Smooth muscle cell (in vitro differentiated cells): ENCODE measurements at regions not wholly inside any gene's neighbourhood (a gene's known extent, or its start where the extent isn't known, plus 50 kb on each side); places are given as distances from the start of the nearest gene placed in this dataset.

Source experiments
- DNase-seq: peaks from one replicate; lab custom pipeline; 2025; ENCODE audit not compliant: unreplicated experiment; lab: John Stamatoyannopoulos, UW
- H2AFZ ChIP-seq: fragments of 200-600 bp; sonication (generic); 2 replicates; pipeline ENCODE4 v1.6.0; 2016; ENCODE audit warnings: antibody characterized with exemption, low read depth, mild to moderate bottlenecking
- H3F3A ChIP-seq: fragments of 200-600 bp; sonication (generic); 2 replicates; pipeline ENCODE4 v1.6.0; 2017; ENCODE audit warnings: antibody characterized with exemption, low read depth
- H3K27ac ChIP-seq: fragments of 200-600 bp; sonication (generic); 2 replicates; pipeline ENCODE4 v1.5.1; 2016; ENCODE audit warnings: low read depth, mild to moderate bottlenecking
- H3K27me3 ChIP-seq: fragments of 200-600 bp; sonication (generic); 2 replicates; pipeline ENCODE4 v1.6.1; 2016; ENCODE audit warnings: low read depth, mild to moderate bottlenecking
- H3K36me3 ChIP-seq: fragments of 200-600 bp; sonication (generic); 2 replicates; pipeline ENCODE4 v1.5.1; 2016; ENCODE audit warnings: low read depth
- H3K4me1 ChIP-seq: fragments of 200-600 bp; sonication (generic); 2 replicates; pipeline ENCODE4 v1.5.1; 2016; ENCODE audit warnings: low read depth
- H3K4me2 ChIP-seq: fragments of 200-600 bp; sonication (generic); 2 replicates; pipeline ENCODE4 v1.6.0; 2016; ENCODE audit warnings: mild to moderate bottlenecking
- H3K4me3 ChIP-seq: fragments of 200-600 bp; sonication (generic); 2 replicates; pipeline ENCODE4 v1.5.1; 2016; ENCODE audit warnings: mild to moderate bottlenecking
- H3K79me2 ChIP-seq: fragments of 200-600 bp; sonication (generic); 2 replicates; pipeline ENCODE4 v1.6.0; 2016; ENCODE audit warnings: low read depth, mild to moderate bottlenecking
- H3K9ac ChIP-seq: fragments of 200-600 bp; sonication (generic); 2 replicates; pipeline ENCODE4 v1.6.0; 2016; ENCODE audit warnings: low read depth
- H3K9me3 ChIP-seq: fragments of 200-600 bp; sonication (generic); replicated peaks from 2 replicates; pipeline ENCODE4 v1.5.1; 2016; ENCODE audit warnings: low read depth
- H4K20me1 ChIP-seq: fragments of 200-600 bp; sonication (generic); 2 replicates; pipeline ENCODE4 v1.6.0; 2016; ENCODE audit warnings: low read depth
- CTCF ChIP-seq: fragments of 200-600 bp; sonication (generic); IDR thresholded peaks from 2 replicates; pipeline ENCODE4 v1.5.1; 2017; ENCODE audit warnings: borderline replicate concordance, mild to moderate bottlenecking, antibody characterized with exemption; ENCODE audit not compliant: insufficient read depth, poor library complexity, severe bottlenecking
- WGBS: methylation state at CpG from one replicate; pipeline ENCODE4 v1.1.7; 2016; ENCODE audit warnings: low lambda C conversion rate; 5-methylcytosine and 5-hydroxymethylcytosine counted together

DNA sequence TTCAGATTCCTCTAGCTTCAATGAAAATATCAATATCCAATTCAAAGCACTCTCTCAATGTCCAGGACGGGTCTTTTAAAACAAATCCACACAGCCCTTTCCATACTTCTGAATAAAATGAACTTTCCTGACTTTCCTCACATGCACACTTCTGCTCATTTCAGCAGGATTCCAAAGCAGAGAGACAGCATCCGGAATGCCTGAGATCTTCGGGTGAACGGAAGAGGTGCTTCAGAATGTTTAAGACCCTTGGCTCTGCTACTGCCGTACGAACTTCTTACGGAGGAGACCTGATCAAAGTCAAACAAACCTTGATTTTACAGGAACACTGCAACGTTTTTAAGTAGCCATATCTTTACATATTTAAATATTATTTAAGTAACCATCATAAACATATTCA, 245.7 kb downstream of the PTBP2 start:
- no peak overlapping the region for H3K4me3 ChIP-seq
- no peak overlapping the region for H3K27ac ChIP-seq
- no peaks in the 10 kb centered on the region for H3K4me1 ChIP-seq
- H3K36me3 ChIP-seq = no peaks in the 10 kb centered on the region
- H4K20me1 ChIP-seq = no peaks in the 10 kb centered on the region
- DNase-seq = no peak
- H3K79me2 ChIP-seq = no peaks in the 10 kb centered on the region
- no peak overlapping the region for H2AFZ ChIP-seq
- no peaks in the 10 kb centered on the region for H3K9me3 ChIP-seq
- no peak overlapping the region for H3K9ac ChIP-seq
- peaks cover 5% of the 10 kb centered on the region for H3K27me3 ChIP-seq
- H3K4me2 ChIP-seq = no peak overlapping the region
- WGBS = 88% methylated on average over 8 of the region's 8 CpGs
- no peaks in the 10 kb centered on the region for H3F3A ChIP-seq
- no peak for TF ChIP-seq CTCF

GRCh38 chr1:96968541-96968940, 247.0 kb downstream of the PTBP2 start:
- 78% methylated on average over 7 of the region's 7 CpGs for WGBS
- no peak for DNase-seq
- no peaks in the 10 kb centered on the region for H3K36me3 ChIP-seq
- H3F3A ChIP-seq = no peaks in the 10 kb centered on the region
- no peak overlapping the region for H3K4me3 ChIP-seq
- H2AFZ ChIP-seq = no peak overlapping the region
- no peaks in the 10 kb centered on the region for H4K20me1 ChIP-seq
- H3K4me1 ChIP-seq = no peaks in the 10 kb centered on the region
- no peak for TF ChIP-seq CTCF
- no peak overlapping the region for H3K9ac ChIP-seq
- no peaks in the 10 kb centered on the region for H3K9me3 ChIP-seq
- peaks cover 5% of the 10 kb centered on the region for H3K27me3 ChIP-seq
- H3K27ac ChIP-seq = no peak overlapping the region
- no peaks in the 10 kb centered on the region for H3K79me2 ChIP-seq
- no peak overlapping the region for H3K4me2 ChIP-seq

GRCh38 chr1:96968983-96969382, 247.4 kb downstream of the PTBP2 start:
- DNase-seq = no peak
- H3K27me3 ChIP-seq = peaks cover 5% of the 10 kb centered on the region
- H3K4me1 ChIP-seq = no peaks in the 10 kb centered on the region
- H3K4me3 ChIP-seq = no peak overlapping the region
- no peak overlapping the region for H3K4me2 ChIP-seq
- WGBS = 69% methylated on average over 4 of the region's 4 CpGs
- no peak for TF ChIP-seq CTCF
- H3K9ac ChIP-seq = no peak overlapping the region
- no peaks in the 10 kb centered on the region for H4K20me1 ChIP-seq
- H3K79me2 ChIP-seq = no peaks in the 10 kb centered on the region
- no peak overlapping the region for H3K27ac ChIP-seq
- H3K9me3 ChIP-seq = no peaks in the 10 kb centered on the region
- no peaks in the 10 kb centered on the region for H3F3A ChIP-seq
- H3K36me3 ChIP-seq = no peaks in the 10 kb centered on the region
- no peak overlapping the region for H2AFZ ChIP-seq

- no peak for TF ChIP-seq CTCF
- no peak overlapping the region for H2AFZ ChIP-seq
- no peaks in the 10 kb centered on the region for H4K20me1 ChIP-seq
- H3K9me3 ChIP-seq = no peaks in the 10 kb centered on the region
- no peaks in the 10 kb centered on the region for H3K36me3 ChIP-seq
- H3K4me1 ChIP-seq = no peaks in the 10 kb centered on the region
- peaks cover 5% of the 10 kb centered on the region for H3K27me3 ChIP-seq
- no peak overlapping the region for H3K4me2 ChIP-seq
- 79% methylated on average over 1 of the region's 1 CpG for WGBS
- no peak overlapping the region for H3K27ac ChIP-seq
- no peak overlapping the region for H3K4me3 ChIP-seq
- H3K79me2 ChIP-seq = no peaks in the 10 kb centered on the region
- H3K9ac ChIP-seq = no peak overlapping the region
- no peaks in the 10 kb centered on the region for H3F3A ChIP-seq
- DNase-seq = no peak
Observed at GRCh38 chr1:96969656-96970163, 248.1 kb downstream of the PTBP2 start.
